HG02938 (cell line): ENCODE measurements at regions not wholly inside any gene's neighbourhood (a gene's known extent, or its start where the extent isn't known, plus 50 kb on each side); places are given as distances from the start of the nearest gene placed in this dataset.
"Not testable (repeated sequence)": the region's sequence is repeated elsewhere in the genome, so short reads cannot be mapped to it uniquely, and the experiment has no call there.

ENCODE experiments used
- ATAC-seq: cut with Tn5 transposase; IDR thresholded peaks from one replicate; pipeline ENCODE4 v1.9.1; 2021; ENCODE audit warnings: mild to moderate bottlenecking, moderate library complexity; ENCODE audit not compliant: unreplicated experiment

GRCh38 chr13:78160793-78161192 lies 242.2 kb upstream of the EDNRB start:
- no peak for ATAC-seq

GRCh38 chr13:78152415-78152814 lies 233.8 kb upstream of the EDNRB start:
- no peak for ATAC-seq

- ATAC-seq: no peak
Measured at GRCh38 chr13:78147905-78148304, 229.3 kb upstream of the EDNRB start.

- no peak for ATAC-seq
Measured at GRCh38 chr13:78145276-78145675, 226.6 kb upstream of the EDNRB start.

- ATAC-seq: no peak
Measured at GRCh38 chr13:78139765-78140164, 221.1 kb upstream of the EDNRB start.

GRCh38 chr13:78138756-78139155 lies 220.1 kb upstream of the EDNRB start:
- ATAC-seq: no peak

- peak; percentile 85 for ATAC-seq
Measured at GRCh38 chr13:78137404-78138142, 218.9 kb upstream of the EDNRB start.

GRCh38 chr13:78136966-78137365 lies 218.3 kb upstream of the EDNRB start:
- ATAC-seq: no peak

GRCh38 chr13:78133511-78133910 lies 214.9 kb upstream of the EDNRB start:
- ATAC-seq: no peak

- no peak for ATAC-seq
Measured at GRCh38 chr13:78131811-78132210, 213.2 kb upstream of the EDNRB start.

- no peak for ATAC-seq
Measured at GRCh38 chr13:78131346-78131745, 212.7 kb upstream of the EDNRB start.

- ATAC-seq: no peak
Measured at GRCh38 chr13:78129823-78130222, 211.2 kb upstream of the EDNRB start.

GRCh38 chr13:78129359-78129758 lies 210.7 kb upstream of the EDNRB start:
- no peak for ATAC-seq

GRCh38 chr13:78121459-78122348 lies 203.1 kb upstream of the EDNRB start:
- ATAC-seq: peak; percentile 72

GRCh38 chr13:78121001-78121400 lies 202.4 kb upstream of the EDNRB start:
- no peak for ATAC-seq

GRCh38 chr13:78120144-78120543 lies 201.5 kb upstream of the EDNRB start:
- ATAC-seq: not testable (repeated sequence)

- ATAC-seq: not testable (repeated sequence)
Measured at GRCh38 chr13:78117070-78117469, 198.4 kb upstream of the EDNRB start.

- ATAC-seq: no peak
Measured at GRCh38 chr13:78105656-78106055, 187.0 kb upstream of the EDNRB start.

- ATAC-seq: no peak
Measured at GRCh38 chr13:78103936-78104335, 185.3 kb upstream of the EDNRB start.

- ATAC-seq: no peak
Measured at GRCh38 chr13:78102741-78103140, 184.1 kb upstream of the EDNRB start.

GRCh38 chr13:78102121-78102677 lies 183.6 kb upstream of the EDNRB start:
- ATAC-seq: peak; percentile 60

GRCh38 chr13:78100486-78100885 lies 181.9 kb upstream of the EDNRB start:
- no peak for ATAC-seq
